SK-N-SH (cell line): ENCODE measurements at regions not wholly inside any gene's neighbourhood (a gene's known extent, or its start where the extent isn't known, plus 50 kb on each side); places are given as distances from the start of the nearest gene placed in this dataset.
"Not testable (repeated sequence)": the region's sequence is repeated elsewhere in the genome, so short reads cannot be mapped to it uniquely, and the experiment has no call there.

ENCODE experiments used
- CTCF ChIA-PET: fragments of 300-600, 350-600 bp; formaldehyde crosslinking; extraction: SDS; loops from one replicate; lab custom pipeline; 2021; lab: Yijun Ruan, JAX
- POLR2A ChIA-PET: fragments of 350-600 bp; sonication (Branson Sonifier 250); formaldehyde crosslinking; extraction: SDS; loops from one replicate; lab custom pipeline; 2020; ENCODE audit warnings: antibody characterized with exemption, inconsistent platforms; lab: Yijun Ruan, JAX
- DNase-seq: peaks from one replicate; pipeline ENCODE4 v3.0.0; 2012
- H2AFZ ChIP-seq: fragments of 200-600 bp; sonication (generic); 2 replicates; pipeline ENCODE4 v1.8.1; 2016; ENCODE audit warnings: antibody characterized with exemption, mild to moderate bottlenecking, low read depth
- H3F3A ChIP-seq: fragments of 200-600 bp; sonication (generic); replicated peaks from 2 replicates; pipeline ENCODE3; 2016; ENCODE audit warnings: antibody characterized with exemption, mild to moderate bottlenecking; ENCODE audit not compliant: insufficient read depth
- H3K27ac ChIP-seq, 2 experiments: fragments of 200-500 bp in 1 of 2; fragments of 200-600 bp in 1 of 2; sonication (Bioruptor generic) in 1 of 2; sonication (generic), shearing (Covaris generic) in 1 of 2; 2 replicates each; pipeline versions ENCODE4 v1.5.1 to v1.6.1; 2014 to 2016; ENCODE audit warnings: low read depth in 2 of 2, inconsistent platforms in 1 of 2, low read length in 1 of 2, mild to moderate bottlenecking in 1 of 2, mixed read lengths in 1 of 2
- H3K27me3 ChIP-seq: fragments of 200-600 bp; sonication (generic), shearing (Covaris generic); 2 replicates; pipeline ENCODE4 v1.6.1; 2016; ENCODE audit warnings: mixed run types; ENCODE audit not compliant: insufficient read depth
- H3K36me3 ChIP-seq, 2 experiments: fragments of 200-500 bp in 1 of 2; fragments of 200-600 bp in 1 of 2; sonication (Bioruptor generic) in 1 of 2; sonication (generic) in 1 of 2; replicated peaks in 1 of 2; 2 replicates each; pipeline versions ENCODE3 to v1.5.1; 2014 to 2016; ENCODE audit warnings: low read length in 1 of 2, mild to moderate bottlenecking in 1 of 2; ENCODE audit not compliant: insufficient read depth in 2 of 2, control insufficient read depth in 1 of 2
- H3K4me1 ChIP-seq, 2 experiments: fragments of 200-500 bp in 1 of 2; fragments of 200-600 bp in 1 of 2; sonication (Bioruptor generic) in 1 of 2; sonication (generic), shearing (Covaris generic) in 1 of 2; 2 replicates each; pipeline versions ENCODE4 v1.5.1 to v1.6.1; 2014 to 2016; ENCODE audit warnings: low read depth in 1 of 2, low read length in 1 of 2, mixed run types in 1 of 2; ENCODE audit not compliant: insufficient read depth in 2 of 2, control insufficient read depth in 1 of 2
- H3K4me2 ChIP-seq: fragments of 200-600 bp; sonication (generic), shearing (Covaris generic); 2 replicates; pipeline ENCODE4 v1.6.1; 2017; ENCODE audit warnings: mixed run types
- H3K4me3 ChIP-seq, 2 experiments: fragments of 200-500 bp in 1 of 2; fragments of 200-600 bp in 1 of 2; sonication (Bioruptor generic) in 1 of 2; sonication (generic), shearing (Covaris generic) in 1 of 2; 2 replicates each; pipeline versions ENCODE4 v1.5.1 to v1.8.1; 2014 to 2016; ENCODE audit warnings: low read depth in 2 of 2, inconsistent platforms in 1 of 2, low read length in 1 of 2, mild to moderate bottlenecking in 1 of 2, mixed read lengths in 1 of 2, moderate library complexity in 1 of 2
- H3K79me2 ChIP-seq: fragments of 200-600 bp; sonication (generic); 2 replicates; pipeline ENCODE4 v1.8.1; 2017; ENCODE audit warnings: mild to moderate bottlenecking; ENCODE audit not compliant: insufficient read depth
- H3K9ac ChIP-seq: fragments of 200-600 bp; sonication (generic); 2 replicates; pipeline ENCODE4 v1.6.1; 2017; ENCODE audit warnings: mixed run types
- H3K9me2 ChIP-seq: fragments of 200-600 bp; sonication (generic); 2 replicates; pipeline ENCODE4 v1.6.1; 2017; ENCODE audit warnings: mixed run types
- H3K9me3 ChIP-seq: fragments of 200-600 bp; sonication (generic); 2 replicates; pipeline ENCODE4 v1.6.1; 2017; ENCODE audit warnings: mixed run types, mild to moderate bottlenecking, moderate library complexity
- H4K20me1 ChIP-seq: fragments of 200-600 bp; sonication (generic); 2 replicates; pipeline ENCODE4 v1.6.1; 2017; ENCODE audit warnings: mild to moderate bottlenecking, mixed run types; ENCODE audit not compliant: insufficient read depth
- CHD2 ChIP-seq: fragments of 150-350 bp; IDR thresholded peaks from 2 replicates; pipeline ENCODE4 v1.6.1; 2018; ENCODE audit warnings: low read length; ENCODE audit not compliant: partially characterized antibody
- EP300 ChIP-seq, 2 experiments: IDR thresholded peaks; 2 replicates each; pipeline versions ENCODE4 v1.4.0 to v1.6.1; 2012; ENCODE audit warnings: borderline replicate concordance in 1 of 2, low read depth in 1 of 2, low read length in 1 of 2
- FOSL2 ChIP-seq: IDR thresholded peaks from 2 replicates; pipeline ENCODE4 v1.4.0; 2012; ENCODE audit warnings: low read depth, mild to moderate bottlenecking, moderate library complexity, borderline replicate concordance
- FOXM1 ChIP-seq: IDR thresholded peaks from 2 replicates; pipeline ENCODE4 v1.4.0; 2012; ENCODE audit warnings: low read depth, mild to moderate bottlenecking
- MAX ChIP-seq: IDR thresholded peaks from 2 replicates; pipeline ENCODE4 v1.4.0; 2012; ENCODE audit warnings: low read depth
- MXI1 ChIP-seq: IDR thresholded peaks from 2 replicates; pipeline ENCODE4 v1.6.1; 2012; ENCODE audit warnings: mild to moderate bottlenecking, low read depth, low read length, improper control_type of control experiment
- POLR2AphosphoS5 ChIP-seq: IDR thresholded peaks from 2 replicates; pipeline ENCODE4 v1.6.1; 2012; ENCODE audit warnings: low read depth, low read length
- RAD21 ChIP-seq: IDR thresholded peaks from 2 replicates; pipeline ENCODE4 v1.6.1; 2012; ENCODE audit warnings: mild to moderate bottlenecking, low read length
- RCOR1 ChIP-seq: fragments of 150-350 bp; IDR thresholded peaks from 2 replicates; pipeline ENCODE4 v1.6.1; 2017; ENCODE audit warnings: antibody characterized with exemption, low read length
- REST ChIP-seq: IDR thresholded peaks from 2 replicates; pipeline ENCODE4 v1.6.1; 2012; ENCODE audit warnings: mild to moderate bottlenecking, low read depth, low read length, moderate library complexity
- SMC3 ChIP-seq: IDR thresholded peaks from 2 replicates; pipeline ENCODE4 v1.6.1; 2012; ENCODE audit warnings: low read depth, low read length, improper control_type of control experiment
- TCF12 ChIP-seq: IDR thresholded peaks from 2 replicates; pipeline ENCODE4 v1.4.0; 2012
- TEAD4 ChIP-seq: IDR thresholded peaks from 2 replicates; pipeline ENCODE4 v1.4.0; 2012; ENCODE audit warnings: mild to moderate bottlenecking, borderline replicate concordance; ENCODE audit not compliant: insufficient read depth
- USF1 ChIP-seq: IDR thresholded peaks from 2 replicates; pipeline ENCODE4 v1.4.0; 2012; ENCODE audit warnings: low read depth, borderline replicate concordance
- WGBS: methylation state at CpG from one replicate; pipeline ENCODE4 v1.1.6; 2017; ENCODE audit warnings: low lambda C conversion rate; 5-methylcytosine and 5-hydroxymethylcytosine counted together

- no peaks in the 10 kb centered on the region for H3K9me2 ChIP-seq
Measured at GRCh38 chr11:38612701-38613100, 2014.7 kb upstream of the RAG2 start.

GRCh38 chr11:38601371-38601770, 2003.3 kb upstream of the RAG2 start:
- H2AFZ ChIP-seq, H3K9me2 ChIP-seq, DNase-seq, H4K20me1 ChIP-seq, H3K79me2 ChIP-seq, H3K9me3 ChIP-seq, CTCF ChIA-PET, H3F3A ChIP-seq, H3K27me3 ChIP-seq, H3K4me3 ChIP-seq, H3K4me2 ChIP-seq, H3K4me1 ChIP-seq, H3K36me3 ChIP-seq, H3K9ac ChIP-seq, POLR2A ChIA-PET, H3K27ac ChIP-seq: not testable (repeated sequence)
- WGBS, result 13% methylated on average over 2 of the region's 2 CpGs

More at GRCh38 chr11:38612701-38613100, 2014.7 kb upstream of the RAG2 start:
- Histone ChIP-seq H3K79me2 (no peaks in the 10 kb centered on the region), H2AFZ (no peak overlapping the region), H4K20me1 (no peaks in the 10 kb centered on the region), H3K36me3 (no peaks in the 10 kb centered on the region), H3K27me3 (no peaks in the 10 kb centered on the region), H3K9ac (no peak overlapping the region), H3K4me1 (no peaks in the 10 kb centered on the region), H3K4me2 (no peak overlapping the region), H3F3A (no peaks in the 10 kb centered on the region), H3K4me3 (no peak overlapping the region), H3K9me3 (no peaks in the 10 kb centered on the region), H3K27ac (no peak overlapping the region)
- ChIA-PET CTCF (interaction anchor here (1.2 kb wide), 1 partner anchor 901 kb away, joined by 3 read pairs; no protein-coding TSS in a partner anchor), POLR2A (no interaction called here)
- TF ChIP-seq RAD21, result no peak
- TF ChIP-seq POLR2AphosphoS5, result no peak
- no peak for TF ChIP-seq MAX
- no peak for TF ChIP-seq RCOR1
- TF ChIP-seq REST, result no peak
- TF ChIP-seq TCF12, result no peak
- TF ChIP-seq CHD2, result no peak
- no peak for TF ChIP-seq TEAD4
- TF ChIP-seq SMC3, result no peak
- no peak for TF ChIP-seq EP300 (IDR thresholded peaks at IDR 0.05; ENCODE audit: borderline replicate concordance in 1 of 2, low read depth in 1 of 2, low read length in 1 of 2)
- TF ChIP-seq FOXM1, result no peak
- no peak for TF ChIP-seq FOSL2
- TF ChIP-seq MXI1, result no peak
- TF ChIP-seq USF1, result no peak
- no peak for DNase-seq
